Neural cell (in vitro differentiated cells): ENCODE measurements at regions not wholly inside any gene's neighbourhood (a gene's known extent, or its start where the extent isn't known, plus 50 kb on each side); places are given as distances from the start of the nearest gene placed in this dataset.

Experiments used
- CTCF ChIP-seq: fragments of 450-650 bp; IDR thresholded peaks from 2 replicates; pipeline ENCODE4 v1.5.1; 2014; ENCODE audit warnings: antibody characterized with exemption, mild to moderate bottlenecking, moderate library complexity; ENCODE audit not compliant: poor library complexity, severe bottlenecking
- POLR2AphosphoS5 ChIP-seq: IDR thresholded peaks from 2 replicates; pipeline ENCODE4 v1.6.1; 2012

GRCh38 chr3:23067116-23067515, 136.0 kb upstream of the UBE2E2 start:
- TF ChIP-seq CTCF (no peak), POLR2AphosphoS5 (no peak)
